ENCODE measurements at regions not wholly inside any gene's neighbourhood (a gene's known extent, or its start where the extent isn't known, plus 50 kb on each side); places are given as distances from the start of the nearest gene placed in this dataset.

DNA sequence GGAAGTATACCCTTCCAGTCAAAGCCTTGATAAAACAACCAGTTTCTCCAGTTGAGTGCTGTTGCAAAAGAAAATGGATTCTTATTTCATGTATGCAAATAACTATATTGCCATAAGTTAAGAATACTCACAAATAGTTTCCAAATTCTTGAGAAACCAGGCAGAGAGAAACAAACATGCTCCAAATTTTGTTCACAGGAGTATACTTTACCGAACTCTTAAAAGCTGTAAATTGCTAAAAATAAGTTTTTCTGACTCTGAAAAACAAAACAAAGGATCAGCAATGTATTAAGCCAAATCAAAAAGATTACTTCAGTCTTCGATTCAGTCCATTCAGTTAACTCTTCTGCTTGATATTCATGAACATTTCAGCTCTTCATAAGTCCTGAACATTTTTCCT, 646.5 kb downstream of the MCTP2 start:
- no peak overlapping the region for H3K4me3 ChIP-seq (ENCODE audit: low read depth, low read length)
- TF ChIP-seq, protein P1, sequence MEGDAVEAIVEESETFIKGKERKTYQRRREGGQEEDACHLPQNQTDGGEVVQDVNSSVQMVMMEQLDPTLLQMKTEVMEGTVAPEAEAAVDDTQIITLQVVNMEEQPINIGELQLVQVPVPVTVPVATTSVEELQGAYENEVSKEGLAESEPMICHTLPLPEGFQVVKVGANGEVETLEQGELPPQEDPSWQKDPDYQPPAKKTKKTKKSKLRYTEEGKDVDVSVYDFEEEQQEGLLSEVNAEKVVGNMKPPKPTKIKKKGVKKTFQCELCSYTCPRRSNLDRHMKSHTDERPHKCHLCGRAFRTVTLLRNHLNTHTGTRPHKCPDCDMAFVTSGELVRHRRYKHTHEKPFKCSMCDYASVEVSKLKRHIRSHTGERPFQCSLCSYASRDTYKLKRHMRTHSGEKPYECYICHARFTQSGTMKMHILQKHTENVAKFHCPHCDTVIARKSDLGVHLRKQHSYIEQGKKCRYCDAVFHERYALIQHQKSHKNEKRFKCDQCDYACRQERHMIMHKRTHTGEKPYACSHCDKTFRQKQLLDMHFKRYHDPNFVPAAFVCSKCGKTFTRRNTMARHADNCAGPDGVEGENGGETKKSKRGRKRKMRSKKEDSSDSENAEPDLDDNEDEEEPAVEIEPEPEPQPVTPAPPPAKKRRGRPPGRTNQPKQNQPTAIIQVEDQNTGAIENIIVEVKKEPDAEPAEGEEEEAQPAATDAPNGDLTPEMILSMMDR (IDR thresholded peaks at IDR 0.05; ENCODE audit: low read depth, low read length) = no peak

DNA sequence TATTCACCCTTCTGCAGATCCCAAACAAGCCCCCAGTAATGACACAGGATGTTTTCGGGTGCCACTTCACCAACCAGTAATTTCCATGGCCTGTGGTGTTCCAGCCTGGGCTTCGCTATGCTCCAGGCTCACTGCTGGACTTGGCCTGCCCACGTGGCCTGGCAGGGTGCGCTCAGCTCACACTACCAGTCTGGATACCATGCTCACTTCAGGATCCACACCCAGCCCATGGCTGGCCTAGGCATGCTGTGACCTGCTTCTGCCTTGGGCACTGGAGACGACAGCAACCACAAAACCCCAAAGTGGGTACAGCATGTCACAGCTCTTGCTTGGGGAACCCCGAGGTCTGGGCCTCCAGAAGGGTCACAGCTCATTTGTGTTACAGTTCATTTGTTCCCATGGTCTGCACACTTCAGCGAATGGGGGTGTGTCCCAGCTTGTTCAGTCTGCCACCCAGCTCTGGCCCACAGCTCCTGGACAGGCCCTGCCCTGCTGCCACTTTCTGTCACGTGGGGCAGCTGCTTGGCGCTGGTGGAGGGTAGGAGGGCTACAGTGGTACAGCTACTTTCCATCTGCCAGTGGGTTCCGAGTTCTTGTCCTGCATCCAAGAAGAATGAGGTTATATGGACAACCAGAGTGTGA, 650.8 kb downstream of the MCTP2 start:
- no peak overlapping the region for H3K4me3 ChIP-seq (ENCODE audit: low read depth, low read length)
- TF ChIP-seq, protein P1 (IDR thresholded peaks at IDR 0.05; ENCODE audit: low read depth, low read length) = no peak

DNA sequence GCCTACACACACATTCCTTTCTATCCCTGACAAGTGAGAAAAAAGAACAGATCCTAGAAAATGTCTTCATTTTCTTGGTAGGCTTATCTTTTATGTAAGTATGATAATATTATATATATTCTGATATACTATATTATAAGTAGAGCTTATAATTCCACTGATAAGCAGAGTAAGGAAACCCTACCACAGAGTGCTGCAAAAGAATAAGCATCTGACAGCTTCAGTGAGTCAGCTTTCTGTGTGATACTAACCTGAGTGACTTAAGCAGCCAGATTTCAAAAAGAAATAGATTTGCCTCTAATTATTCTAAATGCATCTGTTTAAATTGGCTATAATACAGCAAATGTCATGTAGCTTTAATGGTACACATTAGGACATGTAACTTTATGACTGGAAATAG, 656.0 kb downstream of the MCTP2 start:
- no peak overlapping the region for H3K4me3 ChIP-seq (ENCODE audit: low read depth, low read length)
- TF ChIP-seq, protein P1 (IDR thresholded peaks at IDR 0.05; ENCODE audit: low read depth, low read length) = no peak

DNA sequence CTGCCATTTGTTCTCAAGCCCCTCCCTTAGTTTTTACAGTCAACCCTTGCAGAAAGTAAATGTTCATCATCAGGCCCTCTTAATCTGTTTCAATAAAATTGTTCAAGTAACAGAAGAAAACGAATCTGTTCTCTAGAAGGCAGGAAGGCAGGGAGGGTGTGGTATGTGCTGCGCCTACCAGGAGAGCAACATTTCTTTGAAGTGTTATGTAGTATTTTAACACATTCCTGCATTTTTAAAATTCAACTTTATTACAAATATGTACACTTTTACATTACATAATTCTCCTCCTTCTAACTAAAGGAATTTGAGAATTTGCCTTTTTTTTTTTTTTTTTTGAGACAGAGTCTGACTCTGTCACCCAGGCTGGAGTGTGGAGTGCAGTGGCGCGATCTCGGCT, 657.8 kb downstream of the MCTP2 start:
- TF ChIP-seq, protein P1 (IDR thresholded peaks at IDR 0.05; ENCODE audit: low read depth, low read length) = no peak

DNA sequence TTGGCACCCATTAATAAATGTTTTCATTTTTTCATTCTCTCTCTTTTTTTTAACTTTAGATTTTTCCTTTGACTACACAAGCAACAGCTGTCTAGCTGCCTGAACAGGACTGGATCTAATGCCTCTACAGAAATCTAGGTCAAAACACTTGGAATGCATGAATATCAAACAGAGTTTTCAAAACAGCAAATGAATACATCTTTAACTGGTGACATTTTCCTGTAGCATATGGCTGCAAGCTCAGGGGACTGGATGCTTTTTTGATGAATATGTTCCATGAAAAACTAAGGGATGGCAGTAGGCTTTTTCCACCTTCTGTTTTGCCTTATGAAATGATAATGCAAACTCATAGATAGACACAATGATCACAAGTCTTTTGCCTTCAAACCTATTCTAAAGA, 661.7 kb downstream of the MCTP2 start:
- TF ChIP-seq, protein P1 (IDR thresholded peaks at IDR 0.05; ENCODE audit: low read depth, low read length) = no peak
- H3K4me3 ChIP-seq (ENCODE audit: low read depth, low read length) = no peak overlapping the region

More for the DNA sequence above, 657.8 kb downstream of the MCTP2 start:
- H3K4me3 ChIP-seq (ENCODE audit: low read depth, low read length) = no peak overlapping the region

DNA sequence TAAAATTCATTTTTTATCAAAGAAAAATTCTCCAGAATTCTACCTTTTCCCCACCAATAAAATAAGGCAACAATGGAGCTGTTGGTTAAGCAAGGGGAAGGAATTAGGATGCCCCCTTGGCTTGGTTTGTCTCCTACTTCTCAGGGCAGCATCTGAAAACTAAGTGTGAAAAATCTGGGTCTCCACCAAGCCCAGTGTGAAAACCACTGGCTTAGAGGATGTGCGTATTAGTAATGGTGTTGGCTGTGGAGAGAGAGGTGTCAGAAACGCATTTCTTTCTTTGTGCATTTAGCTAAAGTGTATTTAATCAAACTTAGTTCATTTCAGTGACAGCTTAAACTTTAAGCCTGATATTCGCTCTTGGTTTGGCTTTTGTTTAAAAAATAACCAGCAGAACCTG, 662.7 kb downstream of the MCTP2 start:
- no peak overlapping the region for H3K4me3 ChIP-seq (ENCODE audit: low read depth, low read length)
- TF ChIP-seq, protein P1 (IDR thresholded peaks at IDR 0.05; ENCODE audit: low read depth, low read length) = no peak

DNA sequence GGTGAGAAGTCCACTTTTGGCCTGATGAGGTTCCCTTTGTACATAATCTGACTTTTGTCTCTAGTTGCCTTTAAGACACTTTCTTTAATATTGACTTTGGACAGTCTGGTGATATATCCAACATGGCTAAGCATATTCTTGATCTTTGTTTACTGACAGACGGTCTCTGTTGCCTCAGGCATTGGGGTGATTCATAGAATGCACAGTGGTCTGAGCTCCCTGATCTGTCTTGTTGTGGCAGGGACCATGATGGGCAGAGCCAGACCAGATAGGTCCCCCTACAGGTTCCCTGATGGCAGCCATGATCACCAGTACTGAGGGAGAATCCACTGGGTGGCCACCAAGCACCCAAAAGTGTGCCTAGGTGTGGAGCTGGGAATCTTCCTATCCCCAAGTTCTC, 678.1 kb downstream of the MCTP2 start:
- TF ChIP-seq, protein P1 (IDR thresholded peaks at IDR 0.05; ENCODE audit: low read depth, low read length) = no peak
- H3K4me3 ChIP-seq (ENCODE audit: low read depth, low read length) = no peak overlapping the region
